OCI-LY7 (cell line): ENCODE measurements at regions not wholly inside any gene's neighbourhood (a gene's known extent, or its start where the extent isn't known, plus 50 kb on each side); places are given as distances from the start of the nearest gene placed in this dataset.

Experiments
- EZH2phosphoT487 ChIP-seq: fragments of 200-600 bp; sonication (generic); IDR thresholded peaks from 2 replicates; pipeline ENCODE4 v1.6.1; 2018; ENCODE audit warnings: low read depth, borderline replicate concordance, mild to moderate bottlenecking, mixed run types, antibody characterized with exemption, low read length, moderate library complexity, mixed read lengths
- TF ChIP-seq, protein P1 (sequence below): fragments of 200-600 bp; sonication (generic); conservative IDR thresholded peaks from 2 replicates; pipeline ENCODE4 v1.5.1; 2014; ENCODE audit warnings: mild to moderate bottlenecking, antibody characterized with exemption, low read length, moderate library complexity, mixed read lengths

DNA sequence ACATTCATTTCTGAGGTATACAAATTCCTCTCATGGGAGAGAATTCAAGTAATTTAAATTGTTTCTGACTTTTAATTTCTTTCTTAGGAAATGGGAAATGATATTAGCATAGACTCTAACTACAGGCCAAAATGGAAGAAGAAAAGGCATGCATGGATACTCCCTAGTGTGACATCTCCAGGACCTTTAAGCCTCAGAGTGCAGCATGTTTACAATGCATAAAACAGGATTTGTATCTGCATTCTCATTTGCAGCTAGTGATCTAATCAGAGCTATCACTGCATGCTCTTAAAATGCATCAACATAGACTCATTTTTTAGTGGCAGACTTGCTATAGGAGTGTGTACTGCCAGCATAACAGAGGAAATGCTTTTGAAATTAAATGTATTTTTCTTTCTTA, 224.6 kb upstream of the GOT2 start:
- TF ChIP-seq, protein P1, sequence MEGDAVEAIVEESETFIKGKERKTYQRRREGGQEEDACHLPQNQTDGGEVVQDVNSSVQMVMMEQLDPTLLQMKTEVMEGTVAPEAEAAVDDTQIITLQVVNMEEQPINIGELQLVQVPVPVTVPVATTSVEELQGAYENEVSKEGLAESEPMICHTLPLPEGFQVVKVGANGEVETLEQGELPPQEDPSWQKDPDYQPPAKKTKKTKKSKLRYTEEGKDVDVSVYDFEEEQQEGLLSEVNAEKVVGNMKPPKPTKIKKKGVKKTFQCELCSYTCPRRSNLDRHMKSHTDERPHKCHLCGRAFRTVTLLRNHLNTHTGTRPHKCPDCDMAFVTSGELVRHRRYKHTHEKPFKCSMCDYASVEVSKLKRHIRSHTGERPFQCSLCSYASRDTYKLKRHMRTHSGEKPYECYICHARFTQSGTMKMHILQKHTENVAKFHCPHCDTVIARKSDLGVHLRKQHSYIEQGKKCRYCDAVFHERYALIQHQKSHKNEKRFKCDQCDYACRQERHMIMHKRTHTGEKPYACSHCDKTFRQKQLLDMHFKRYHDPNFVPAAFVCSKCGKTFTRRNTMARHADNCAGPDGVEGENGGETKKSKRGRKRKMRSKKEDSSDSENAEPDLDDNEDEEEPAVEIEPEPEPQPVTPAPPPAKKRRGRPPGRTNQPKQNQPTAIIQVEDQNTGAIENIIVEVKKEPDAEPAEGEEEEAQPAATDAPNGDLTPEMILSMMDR = no peak
- no peak for TF ChIP-seq EZH2phosphoT487
